Occipital lobe (tissue), 1 donor: ENCODE measurements at regions not wholly inside any gene's neighbourhood (a gene's known extent, or its start where the extent isn't known, plus 50 kb on each side); places are given as distances from the start of the nearest gene placed in this dataset.

Experiments
- DNase-seq: peaks from one replicate; lab custom pipeline; 2025; lab: John Stamatoyannopoulos, UW

DNA sequence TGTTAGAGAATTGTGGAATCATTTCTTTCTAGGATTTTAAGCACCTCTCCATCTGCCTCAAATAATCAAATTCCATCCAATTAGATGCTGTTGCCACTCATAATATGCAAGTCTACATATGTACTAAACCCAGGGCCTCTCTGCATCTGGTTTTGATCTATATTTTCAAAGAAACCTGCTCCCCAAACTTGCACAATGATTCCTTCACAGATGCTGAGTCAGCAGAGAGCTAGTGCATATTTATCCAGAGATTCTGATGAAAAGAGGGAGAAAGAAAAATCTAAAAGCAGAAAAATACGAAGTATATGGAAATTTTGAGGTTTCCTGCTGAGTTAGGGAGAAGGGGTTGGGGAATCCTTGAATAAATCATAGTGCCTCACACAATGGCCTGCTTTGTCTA is 235.1 kb upstream of the RBFOX1 start:
- no peak for DNase-seq

DNA sequence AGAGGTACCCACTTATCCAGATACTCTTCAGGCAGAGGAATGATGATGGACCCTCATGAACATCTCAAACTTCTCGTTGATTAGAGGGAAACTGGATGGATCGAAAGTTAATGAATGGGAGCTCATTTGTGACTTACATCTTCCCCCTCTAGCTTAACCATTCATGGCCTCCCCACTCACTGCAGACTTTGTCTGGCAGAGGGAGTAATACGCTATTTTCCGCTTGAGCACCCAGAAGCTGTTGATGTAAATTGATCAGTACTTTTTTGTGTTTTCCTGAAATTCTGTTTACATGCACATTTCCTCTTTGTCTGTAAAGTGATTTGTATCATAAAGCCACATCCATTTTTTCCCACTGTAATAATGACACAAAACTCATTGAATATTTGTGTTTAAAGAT is 239.1 kb upstream of the RBFOX1 start:
- no peak for DNase-seq

DNA sequence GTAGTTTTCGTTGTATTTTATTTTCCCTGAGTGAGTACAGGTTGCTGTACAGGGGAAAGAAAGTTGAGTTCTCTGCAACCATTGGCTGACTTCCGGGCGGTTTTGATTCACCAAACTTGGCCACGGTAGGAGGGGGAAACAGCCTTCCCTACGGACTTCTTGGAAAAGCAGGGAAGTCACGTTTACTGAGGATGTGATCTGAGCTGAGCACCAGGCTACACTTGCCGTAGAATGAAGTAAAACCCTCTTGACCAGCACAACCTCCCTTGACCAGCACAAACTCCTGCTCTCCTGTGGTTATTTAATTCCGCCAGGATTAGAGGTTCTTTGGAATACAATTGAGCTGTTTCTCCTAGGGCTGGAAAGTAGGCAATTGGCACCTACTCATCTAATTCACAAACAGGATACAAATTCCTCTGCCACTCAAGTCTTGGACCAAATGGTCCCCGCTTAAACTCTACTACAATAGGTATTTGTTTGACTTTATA is 242.0 kb upstream of the RBFOX1 start:
- DNase-seq: no peak

DNA sequence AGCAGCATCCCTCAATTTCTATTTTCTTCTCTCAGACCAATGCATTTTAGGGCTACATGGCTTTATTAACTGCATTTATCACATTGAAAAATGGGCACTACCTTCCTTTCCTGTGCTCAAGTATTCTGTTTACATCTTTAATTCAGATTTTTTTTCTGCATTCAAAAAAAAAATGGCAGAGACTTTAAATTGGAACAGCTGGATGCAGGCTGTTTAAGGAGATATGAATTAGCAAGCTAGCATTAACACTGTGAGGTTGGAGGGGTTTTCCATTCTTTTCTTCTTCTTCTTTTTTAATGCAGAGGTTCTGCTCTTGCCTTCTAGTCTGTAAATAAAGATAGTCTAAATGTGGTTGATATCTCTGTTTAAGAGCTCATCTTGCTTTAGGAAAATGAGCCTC is 242.9 kb upstream of the RBFOX1 start:
- no peak for DNase-seq

DNA sequence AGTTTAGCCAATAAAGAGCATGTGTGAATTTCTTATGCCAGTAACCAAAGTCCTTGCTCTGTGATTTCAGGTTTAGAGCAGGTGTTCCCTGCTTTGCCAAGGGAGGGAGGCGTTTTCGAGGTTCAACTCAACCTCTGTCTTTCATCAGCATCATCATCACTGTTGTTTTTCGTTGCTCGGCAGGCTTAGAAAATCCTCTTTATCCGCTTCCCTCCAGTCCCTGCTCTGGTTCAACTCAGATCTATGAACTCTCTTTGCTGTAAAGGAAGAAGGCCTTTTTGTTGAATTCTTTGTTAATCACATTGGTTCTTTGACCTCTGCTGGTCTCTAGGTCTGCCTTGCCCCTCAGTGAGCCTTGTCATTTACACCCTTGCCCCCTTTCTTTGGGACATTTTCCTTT is 243.9 kb upstream of the RBFOX1 start:
- no peak for DNase-seq

DNA sequence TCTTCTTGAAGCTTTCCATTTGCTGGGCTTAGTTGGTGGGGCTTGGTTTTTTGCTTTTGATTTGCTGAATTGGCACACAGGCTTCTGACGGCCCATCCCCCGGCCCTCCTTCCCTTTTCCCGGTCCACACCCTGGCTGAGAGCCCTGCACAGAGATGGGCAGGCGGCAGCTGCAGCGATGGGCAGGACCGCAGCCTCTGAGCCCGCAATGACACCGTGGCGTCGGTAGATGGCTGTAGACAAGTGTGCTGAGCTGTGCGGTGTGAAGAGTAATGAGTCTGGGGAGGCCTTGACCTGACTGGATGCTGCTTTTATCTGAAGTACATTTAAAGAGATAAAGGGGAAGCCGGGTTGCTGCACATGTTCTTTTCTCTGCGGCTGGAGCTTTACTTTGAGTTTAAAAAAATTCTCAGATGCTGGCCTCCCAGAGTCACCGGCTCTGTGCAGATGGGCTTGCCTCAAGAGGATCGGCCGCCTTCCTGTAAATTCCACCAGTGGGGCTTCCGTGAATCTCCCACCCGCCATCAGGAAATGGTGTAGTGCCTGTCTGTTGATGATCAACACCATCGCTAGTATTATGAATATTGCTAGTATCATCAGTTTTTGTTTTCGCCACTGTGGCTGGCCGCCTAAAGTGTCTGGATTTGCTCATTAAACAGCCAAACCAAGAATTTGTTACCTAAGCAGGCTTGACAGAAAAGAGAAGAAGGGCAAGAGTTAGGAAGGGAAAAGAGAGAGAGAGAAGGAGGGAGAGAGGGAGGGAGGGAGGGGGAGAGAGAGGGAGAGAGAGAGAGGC is 245.6 kb upstream of the RBFOX1 start:
- DNase-seq: peak; percentile 46

DNA sequence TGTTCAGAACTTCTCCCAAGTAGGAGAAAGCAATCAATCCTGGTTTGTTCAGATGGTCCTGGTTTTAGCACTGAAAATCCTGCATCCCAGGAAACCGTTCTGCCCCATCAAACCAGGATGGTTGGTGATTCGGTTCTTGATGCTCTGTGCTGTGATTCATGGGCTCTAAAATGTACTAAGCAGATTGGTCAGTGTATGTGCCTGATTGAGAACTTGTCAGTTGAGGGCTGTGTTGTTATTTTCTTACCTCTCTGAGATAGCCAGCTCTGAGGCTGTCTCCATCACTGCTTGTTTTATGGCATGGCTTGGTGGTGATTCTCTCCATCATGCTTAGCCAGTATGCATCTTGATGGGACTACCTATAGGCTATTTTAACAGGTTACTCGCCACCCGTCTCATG is 246.9 kb upstream of the RBFOX1 start:
- DNase-seq: no peak

DNA sequence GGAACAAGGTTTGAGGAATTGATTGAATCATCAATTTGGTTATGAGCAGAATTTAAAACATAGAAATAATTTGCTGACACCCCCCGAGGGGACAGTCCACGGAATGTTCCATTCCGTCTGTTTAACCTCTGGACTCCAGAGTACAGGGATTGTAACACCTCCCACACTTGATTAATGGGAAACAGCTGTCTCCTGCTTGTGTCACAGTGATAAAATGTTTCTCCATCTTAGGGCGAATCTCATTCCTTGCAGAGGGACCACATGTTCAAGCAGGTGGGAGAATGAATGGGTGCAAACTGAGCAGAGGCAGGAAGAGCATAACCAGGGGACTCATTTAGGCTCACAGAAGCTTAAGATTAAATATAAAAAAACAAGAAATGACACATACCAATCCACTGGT is 249.5 kb upstream of the RBFOX1 start:
- DNase-seq: no peak

DNA sequence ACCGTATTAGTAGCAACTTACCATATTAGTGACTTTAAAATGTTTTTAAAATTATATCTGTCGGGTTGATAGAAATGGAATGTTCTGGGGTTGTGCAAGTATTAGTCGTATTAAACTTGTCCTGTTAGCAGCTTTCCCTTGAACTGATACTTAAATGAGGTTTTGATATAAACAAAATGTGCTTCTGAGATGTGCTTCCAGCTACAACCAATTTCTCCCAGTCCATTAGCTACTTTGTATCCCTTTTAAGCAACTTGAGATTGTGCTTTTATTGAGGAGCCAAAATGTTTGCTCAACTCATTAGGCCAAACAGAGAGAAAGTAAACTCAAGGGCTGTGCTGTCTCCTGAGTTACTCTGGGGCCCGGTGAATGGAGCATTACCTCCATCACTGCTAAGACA is 255.0 kb upstream of the RBFOX1 start:
- no peak for DNase-seq

DNA sequence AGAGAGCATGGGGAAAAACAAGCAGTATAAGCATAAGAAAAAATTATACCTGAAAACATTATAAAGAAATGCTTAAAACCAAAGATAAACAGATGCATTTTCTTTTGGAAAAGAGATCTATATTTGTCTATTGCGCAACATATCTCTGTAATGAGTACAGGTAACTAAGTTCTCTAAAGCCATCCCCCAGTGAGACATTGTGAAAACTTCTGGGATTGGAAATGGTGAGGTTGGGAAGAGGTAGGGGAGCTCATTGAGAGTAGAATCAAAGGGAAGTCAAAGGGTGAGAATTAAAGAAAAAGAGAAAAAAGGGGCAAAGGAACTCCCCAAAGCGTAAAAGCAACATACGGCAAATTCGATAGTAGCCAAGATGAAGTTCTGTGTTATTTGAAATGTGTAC is 257.9 kb upstream of the RBFOX1 start:
- DNase-seq: no peak

DNA sequence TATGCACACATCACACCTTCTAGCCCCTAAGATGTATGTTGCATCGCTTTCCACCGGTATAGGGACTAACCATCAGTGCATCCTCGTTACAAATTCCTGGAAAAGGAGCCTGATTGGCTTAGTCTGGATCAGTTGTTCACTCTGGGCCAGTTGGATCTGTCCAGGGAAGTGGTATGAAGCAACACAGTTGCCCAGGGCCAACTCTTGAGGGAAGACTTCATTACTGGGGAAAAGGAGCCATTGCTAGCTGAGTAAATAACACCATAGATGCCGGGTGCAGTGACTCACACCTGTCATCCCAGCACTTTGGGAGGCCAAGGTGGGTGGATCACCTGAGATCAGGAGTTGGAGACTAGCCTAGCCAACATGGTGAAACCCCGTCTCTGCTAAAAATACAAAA is 275.2 kb upstream of the RBFOX1 start:
- DNase-seq: no peak

DNA sequence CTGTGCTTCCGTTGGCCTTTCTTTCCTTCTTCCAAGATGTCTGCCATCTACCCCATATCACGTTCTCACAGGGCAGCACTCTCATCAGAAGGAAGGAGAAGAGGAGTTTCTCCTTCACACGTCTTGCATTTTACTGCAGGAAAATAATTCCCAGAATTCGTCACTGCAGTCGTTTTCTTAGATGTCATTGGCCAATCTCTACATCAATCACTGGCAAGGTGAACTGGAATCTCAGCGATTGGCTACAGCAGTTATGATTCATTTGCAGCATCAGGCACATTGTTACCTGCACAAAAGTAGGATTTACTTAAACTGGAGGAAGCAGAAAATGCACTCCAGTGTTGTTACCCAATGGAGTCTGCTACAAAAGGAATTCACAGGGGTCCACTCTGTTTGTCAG is 277.2 kb upstream of the RBFOX1 start:
- no peak for DNase-seq

DNA sequence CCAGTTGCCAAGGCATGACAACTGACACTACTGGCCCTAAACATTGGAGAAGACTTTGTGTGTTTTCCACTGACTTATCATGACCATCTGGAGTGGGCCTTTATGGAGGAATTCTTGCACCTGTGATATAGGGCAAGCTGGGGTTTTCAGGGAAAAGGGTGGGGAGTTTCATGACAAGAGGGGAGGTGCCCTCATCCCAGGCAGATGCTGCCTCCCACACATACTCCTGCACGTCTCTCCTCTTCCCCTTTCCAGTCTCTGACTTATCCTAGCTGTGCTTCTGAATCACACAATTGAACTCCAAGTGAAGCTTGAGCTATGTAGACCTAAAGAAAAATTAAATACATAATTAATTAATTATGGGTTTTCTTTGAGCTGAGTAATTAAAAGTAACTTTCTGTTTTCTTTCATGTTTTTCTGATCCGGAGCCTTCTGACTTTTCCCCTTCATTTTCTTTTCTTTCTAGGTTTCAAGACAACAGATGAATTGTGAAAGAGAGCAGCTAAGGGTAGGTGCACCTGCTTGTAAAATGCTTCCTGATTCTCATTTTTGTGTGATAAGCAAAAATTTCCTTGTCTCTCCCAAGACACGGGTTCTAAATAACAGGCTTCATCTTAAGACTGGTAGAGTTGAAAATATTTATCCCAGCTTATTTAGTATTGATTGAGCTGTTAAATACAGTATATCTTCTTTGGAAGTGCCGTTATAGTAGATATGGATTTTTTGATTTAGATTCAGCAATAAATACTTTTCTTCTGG is 280.9 kb upstream of the RBFOX1 start:
- no peak for DNase-seq

DNA sequence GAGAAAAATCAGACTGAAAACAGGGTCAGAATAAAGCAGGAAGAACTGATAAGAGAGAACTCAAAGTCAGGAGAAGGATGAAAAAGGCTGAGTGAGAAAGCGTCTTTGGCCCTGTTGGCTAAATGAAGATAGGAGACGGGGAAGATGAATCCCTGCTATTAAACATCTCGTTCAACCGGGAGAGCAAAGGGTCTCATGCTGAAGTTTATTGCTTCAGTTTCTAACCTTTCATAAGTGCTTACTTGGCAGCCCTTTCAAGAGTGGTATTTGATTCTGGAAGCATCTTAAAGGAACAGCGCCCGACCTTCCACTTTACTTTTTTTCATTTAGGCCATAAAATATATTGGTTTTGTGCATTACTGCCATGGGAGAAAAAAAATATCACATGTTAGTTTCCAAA is 288.3 kb upstream of the RBFOX1 start:
- DNase-seq: no peak

DNA sequence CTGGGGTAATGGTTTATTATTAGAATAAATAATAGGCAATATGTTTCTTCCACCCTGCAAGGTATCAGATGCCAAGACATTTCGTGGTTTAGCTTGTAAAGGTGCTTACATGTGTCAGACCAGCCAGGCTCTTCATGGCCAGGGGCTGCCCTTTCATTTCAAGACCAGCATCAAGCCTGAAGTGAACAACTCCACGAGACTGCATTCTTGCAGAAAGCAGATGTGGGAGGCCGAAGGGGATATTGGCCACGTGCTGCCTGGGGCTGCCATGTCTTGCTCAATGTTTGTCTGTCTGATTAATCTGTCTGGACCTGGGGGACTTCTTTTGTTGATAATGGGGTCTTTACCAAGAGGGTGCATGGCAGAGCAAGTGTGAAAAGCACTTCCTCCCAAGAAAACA is 294.2 kb upstream of the RBFOX1 start:
- DNase-seq: no peak

DNA sequence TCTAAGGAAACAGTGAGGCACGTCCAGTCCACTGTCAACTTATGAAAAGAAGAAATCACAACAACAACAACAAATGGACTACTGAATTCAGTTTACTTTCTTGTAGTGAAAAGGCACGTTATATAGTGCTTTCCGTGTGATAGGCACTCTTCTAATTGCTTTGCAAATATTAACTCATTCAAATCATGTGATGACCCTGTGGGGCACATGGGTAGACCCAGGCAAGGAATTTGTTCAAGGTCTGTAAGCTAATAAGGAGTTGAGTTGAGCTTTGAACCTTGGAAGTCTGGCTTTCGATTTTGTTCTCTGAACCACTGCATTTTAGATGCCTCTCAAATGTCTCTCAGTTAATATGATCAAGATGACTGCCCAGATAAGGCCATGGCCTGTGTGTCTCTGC is 295.1 kb upstream of the RBFOX1 start:
- no peak for DNase-seq

DNA sequence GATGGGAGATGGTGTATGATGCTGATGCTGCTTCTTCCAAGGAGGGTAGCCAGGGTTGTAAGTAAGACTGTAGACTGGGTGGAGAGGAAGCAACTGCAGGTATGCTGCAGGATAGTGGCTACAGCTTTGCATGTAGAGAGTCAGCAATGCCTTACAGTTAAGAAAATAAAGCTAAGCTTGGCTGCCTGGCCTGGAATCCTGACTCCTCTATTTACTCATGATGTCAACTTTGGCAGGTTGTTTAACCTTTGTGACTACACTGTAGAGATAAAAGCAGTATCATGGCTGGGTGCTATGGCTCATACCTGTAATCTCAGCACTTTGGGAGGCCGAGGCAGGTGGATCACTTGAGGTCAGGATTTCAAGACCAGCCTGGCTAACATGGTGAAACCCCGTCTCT is 301.6 kb upstream of the RBFOX1 start:
- no peak for DNase-seq

DNA sequence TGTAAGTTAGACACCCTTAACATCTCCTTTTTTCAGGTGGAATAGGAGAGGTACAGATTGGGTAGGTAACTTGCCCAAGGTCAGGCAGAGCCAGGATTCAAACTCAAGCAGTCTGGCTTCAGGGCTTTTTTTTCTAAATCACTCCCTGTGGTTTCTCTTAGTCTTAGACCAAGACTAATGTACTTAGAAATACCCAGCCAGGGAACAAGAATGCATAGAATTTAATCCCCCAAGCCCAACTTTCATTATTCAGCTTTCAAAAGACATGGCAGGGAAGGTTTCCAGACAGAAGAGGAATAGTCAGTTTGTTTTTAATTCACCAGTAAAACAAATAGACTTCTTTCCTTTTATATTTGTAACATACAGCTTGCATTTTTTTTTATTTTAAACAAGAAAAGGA is 305.2 kb upstream of the RBFOX1 start:
- DNase-seq: no peak

DNA sequence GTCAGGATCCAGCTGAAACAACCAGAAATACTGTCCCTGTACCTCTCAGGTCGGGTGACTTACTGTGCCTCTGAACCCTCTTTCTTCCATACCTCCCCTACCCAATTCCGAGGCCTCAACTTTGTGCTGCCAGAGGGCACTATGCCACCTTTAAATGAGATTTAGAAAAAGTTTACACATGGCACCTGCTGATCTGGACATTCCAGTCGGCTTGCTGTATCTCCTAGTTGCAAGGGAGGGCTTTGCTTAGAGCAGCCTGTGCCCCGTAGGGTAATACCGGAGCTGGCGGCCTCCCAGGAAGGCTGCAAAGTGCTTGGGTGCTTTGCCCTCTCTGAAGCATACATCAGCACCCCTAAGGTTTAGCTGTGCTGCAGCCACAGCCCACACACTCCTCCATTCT is 306.0 kb upstream of the RBFOX1 start:
- DNase-seq: no peak

DNA sequence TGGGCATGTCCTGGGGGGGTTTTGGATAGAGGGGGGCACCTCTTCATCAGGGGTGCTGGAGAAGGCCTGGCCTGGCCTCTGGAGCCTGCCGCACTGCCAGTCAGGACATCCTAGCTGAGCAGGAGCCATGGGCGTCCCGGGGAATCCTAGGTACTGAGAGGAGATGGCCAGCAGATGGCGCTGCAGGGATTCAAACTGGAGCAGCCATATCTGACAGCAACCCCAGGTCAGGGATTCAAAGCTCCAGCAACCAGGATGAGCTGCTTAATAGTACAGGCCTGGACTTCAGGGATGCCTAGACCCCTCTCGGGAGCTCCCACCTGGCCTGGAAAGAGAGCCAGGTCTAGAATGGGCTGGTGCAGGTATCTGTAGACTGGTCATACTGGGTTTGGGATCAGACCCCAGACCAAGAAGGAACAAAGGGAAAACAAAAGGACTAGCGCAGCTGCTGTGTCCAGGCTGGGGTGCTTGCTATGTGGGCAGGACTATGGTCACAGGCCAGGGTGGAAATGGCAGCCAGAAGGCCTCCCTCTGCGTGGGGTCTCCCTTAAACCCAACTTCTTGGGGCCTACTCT is 306.9 kb upstream of the RBFOX1 start:
- DNase-seq: peak; percentile 47

DNA sequence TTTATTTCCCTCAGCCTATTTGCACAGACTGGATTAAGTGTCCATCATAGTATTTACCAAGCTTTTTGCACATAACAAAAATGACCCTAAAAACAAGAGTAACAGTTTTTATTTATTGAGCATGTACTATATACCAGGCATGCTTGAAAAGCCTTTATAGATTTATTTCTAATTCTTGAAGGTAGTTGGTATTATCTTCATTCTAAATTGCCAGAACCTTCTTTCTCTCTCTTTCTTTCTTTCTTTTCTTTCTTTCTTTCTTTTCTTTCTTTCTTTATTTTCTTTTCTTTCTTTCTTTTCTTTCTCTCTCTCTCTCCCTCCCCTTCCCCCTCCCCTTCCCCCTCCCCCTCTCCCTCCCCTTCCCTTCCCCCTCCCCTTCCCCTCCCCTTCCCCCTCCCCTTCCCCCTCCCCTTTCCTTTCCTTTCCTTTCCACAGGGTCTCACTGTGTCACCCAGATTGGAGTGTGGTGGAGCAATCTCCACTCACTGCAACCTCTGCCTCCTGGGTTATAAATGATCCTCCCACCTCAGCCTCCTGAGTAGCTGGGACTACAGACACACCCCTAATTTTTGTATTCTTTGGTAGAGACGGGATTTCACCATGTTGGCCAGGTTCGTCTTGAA is 310.9 kb upstream of the RBFOX1 start:
- no peak for DNase-seq

DNA sequence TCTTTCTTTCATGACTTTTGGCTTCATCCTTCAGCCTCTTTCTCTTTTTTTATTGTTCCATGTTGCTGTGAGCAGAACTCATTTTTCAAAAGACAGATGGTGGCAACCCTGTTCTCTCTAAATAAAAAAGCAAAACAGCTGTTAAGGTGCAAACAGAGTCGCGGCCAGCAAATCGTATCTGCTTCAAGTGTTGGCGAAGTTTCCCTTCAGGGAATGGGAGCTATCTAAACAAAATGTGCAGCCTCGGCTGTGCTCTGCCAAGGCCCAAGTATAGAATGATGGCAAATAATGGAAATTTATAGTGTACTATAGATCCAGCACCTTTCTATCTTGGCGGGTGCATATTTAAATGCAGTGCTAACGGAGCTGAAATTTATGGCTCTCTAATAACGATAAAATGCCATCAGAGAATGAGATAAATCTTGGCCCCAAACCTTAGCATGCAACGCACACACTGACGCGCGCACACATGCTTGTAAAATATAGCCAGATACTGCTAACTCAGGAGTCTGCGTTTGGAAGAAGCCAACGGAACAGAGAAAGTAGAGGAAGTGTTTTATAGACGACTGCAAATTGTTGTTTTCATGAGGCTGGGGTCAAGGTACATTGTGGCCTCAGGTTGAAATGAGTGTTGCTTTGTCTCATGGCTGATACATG is 315.5 kb upstream of the RBFOX1 start:
- DNase-seq: peak; percentile 38
